ENCODE measurements at regions not wholly inside any gene's neighbourhood (a gene's known extent, or its start where the extent isn't known, plus 50 kb on each side); places are given as distances from the start of the nearest gene placed in this dataset.

GRCh38 chr18:76672627-76673026, 149.7 kb upstream of the ZNF236 start:
- TF ChIP-seq CTCF (IDR thresholded peaks at IDR 0.05), result no peak
- no peak for TF ChIP-seq POLR2A (IDR thresholded peaks at IDR 0.05)

Measured in Peyer's patch (tissue), 4 donors.